ENCODE measurements at regions not wholly inside any gene's neighbourhood (a gene's known extent, or its start where the extent isn't known, plus 50 kb on each side); places are given as distances from the start of the nearest gene placed in this dataset.
A peak's percentile ranks its signal among the peaks of the same experiment; 100 is the strongest.

DNA sequence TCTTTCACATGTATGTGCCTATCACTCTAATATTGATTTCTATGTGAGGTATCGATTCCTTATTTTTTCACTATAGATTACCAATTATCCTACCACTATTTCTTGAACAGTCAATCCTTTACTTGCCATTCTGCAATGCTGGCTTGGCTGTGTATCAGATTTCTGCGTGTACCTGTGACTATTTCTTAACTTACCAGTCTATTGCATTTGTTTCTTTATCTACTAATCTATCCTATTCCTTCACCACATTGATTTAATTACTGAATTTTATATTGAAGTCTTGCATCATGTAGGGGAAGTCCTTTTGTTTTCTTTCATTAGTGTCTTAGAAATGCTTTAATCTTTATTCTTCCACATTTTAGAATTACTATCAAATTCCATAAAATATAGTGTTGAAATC is 684.8 kb downstream of the LRRC70 start:
- peaks cover 0 to 2% (median 0%) of the 10 kb centered on the region in 3 donors for H3K4me1 Mint-ChIP-seq
- no peak overlapping the region for H3K4me3 Mint-ChIP-seq
- H3K9me3 Mint-ChIP-seq = peaks cover 0 to 3% (median 3%) of the 10 kb centered on the region in 3 donors
- H3K36me3 Mint-ChIP-seq = no peaks in the 10 kb centered on the region
- H3K27ac Mint-ChIP-seq = no peak overlapping the region
- H3K27me3 Mint-ChIP-seq = no peaks in the 10 kb centered on the region

DNA sequence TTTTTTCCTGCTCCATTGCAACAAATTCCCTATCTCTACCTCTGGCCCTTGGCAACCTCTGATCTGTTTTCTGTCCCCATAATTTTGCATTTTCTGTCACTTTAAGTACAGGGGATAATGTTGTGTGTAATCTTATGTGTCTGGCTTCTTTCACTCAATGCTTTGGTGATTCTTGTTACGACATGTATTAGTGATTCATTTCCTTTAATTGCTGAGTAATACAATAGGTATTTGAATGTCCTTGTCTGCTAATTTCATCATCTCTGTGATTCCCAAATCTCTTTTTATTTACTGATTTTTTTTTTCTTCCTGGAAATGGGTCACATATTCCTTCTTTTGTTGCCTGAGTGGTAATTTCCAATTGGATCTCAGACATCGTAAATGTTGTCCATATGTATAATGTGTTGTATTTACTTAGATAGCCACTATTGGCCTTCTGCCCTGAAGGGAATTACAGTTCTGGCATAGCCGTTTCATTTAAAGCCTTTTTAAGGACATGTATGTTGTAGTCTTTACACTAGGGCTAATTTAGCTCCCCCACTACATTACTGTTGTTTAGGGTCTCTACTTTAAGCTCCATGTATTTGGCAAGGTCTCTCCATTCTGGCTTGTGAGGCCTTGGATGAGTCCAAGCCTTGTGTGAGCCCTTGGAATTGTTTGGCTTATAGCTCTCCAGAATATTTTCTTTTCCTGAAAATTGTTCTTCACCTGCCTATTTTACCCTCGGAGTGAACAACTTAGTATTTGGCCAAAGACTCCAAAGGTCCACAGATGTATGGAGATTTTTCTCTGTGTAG is 683.8 kb downstream of the LRRC70 start:
- Mint-ChIP-seq H3K4me1 (peaks cover 0 to 2% (median 0%) of the 10 kb centered on the region in 3 donors), H3K27me3 (no peaks in the 10 kb centered on the region), H3K9me3 (peaks cover 0 to 3% (median 3%) of the 10 kb centered on the region in 3 donors), H3K4me3 (no peak overlapping the region), H3K36me3 (no peaks in the 10 kb centered on the region), H3K27ac (no peak overlapping the region)

DNA sequence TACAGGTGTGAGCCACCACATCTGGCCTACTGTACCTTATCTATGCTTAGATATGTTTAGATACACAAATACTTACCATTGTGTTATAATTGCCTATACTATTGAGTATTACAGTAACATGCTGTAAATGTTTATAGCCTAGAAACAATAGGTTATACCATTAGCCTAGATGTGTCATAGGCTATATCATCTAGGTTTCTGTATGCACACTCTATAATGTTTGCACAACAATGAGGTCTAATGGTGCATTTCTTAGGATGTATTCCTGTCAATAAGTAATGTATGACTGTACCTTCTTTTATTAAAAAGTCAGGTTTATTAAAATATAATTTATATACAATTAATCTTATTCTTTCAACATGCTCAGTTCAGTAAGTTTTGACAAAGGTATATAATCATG is 683.1 kb downstream of the LRRC70 start:
- no peak overlapping the region for H3K27ac Mint-ChIP-seq
- H3K27me3 Mint-ChIP-seq = no peaks in the 10 kb centered on the region
- H3K4me3 Mint-ChIP-seq = no peak overlapping the region
- H3K4me1 Mint-ChIP-seq = peaks cover 0 to 2% (median 0%) of the 10 kb centered on the region in 3 donors
- peaks cover 0 to 3% (median 3%) of the 10 kb centered on the region in 3 donors for H3K9me3 Mint-ChIP-seq
- H3K36me3 Mint-ChIP-seq = no peaks in the 10 kb centered on the region

DNA sequence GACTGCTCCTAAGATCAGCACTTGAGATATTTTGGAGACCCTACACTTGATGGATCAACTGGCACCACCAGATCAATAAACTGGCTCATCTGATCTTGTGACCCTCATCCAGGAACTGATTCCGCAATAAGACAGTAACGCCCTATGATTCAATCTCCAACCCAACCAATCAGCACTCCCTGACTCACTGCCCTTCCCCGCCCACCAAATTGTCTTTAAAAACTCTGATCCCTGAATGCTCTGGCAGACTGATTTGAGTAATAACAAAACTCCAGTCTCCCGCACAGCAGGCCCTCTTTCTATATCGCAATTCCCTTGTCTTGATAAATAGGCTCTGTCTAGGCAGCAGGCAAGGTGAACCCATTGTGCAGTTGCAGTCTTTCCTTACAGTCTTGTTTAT is 677.0 kb downstream of the LRRC70 start:
- Mint-ChIP-seq H3K9me3 (peaks cover under 1 to 10% (median 8%) of the 10 kb centered on the region in 3 donors), H3K4me3 (no peak overlapping the region), H3K27me3 (no peaks in the 10 kb centered on the region), H3K27ac (no peak overlapping the region), H3K36me3 (no peaks in the 10 kb centered on the region), H3K4me1 (peaks cover 0 to 2% (median 0%) of the 10 kb centered on the region in 3 donors)

DNA sequence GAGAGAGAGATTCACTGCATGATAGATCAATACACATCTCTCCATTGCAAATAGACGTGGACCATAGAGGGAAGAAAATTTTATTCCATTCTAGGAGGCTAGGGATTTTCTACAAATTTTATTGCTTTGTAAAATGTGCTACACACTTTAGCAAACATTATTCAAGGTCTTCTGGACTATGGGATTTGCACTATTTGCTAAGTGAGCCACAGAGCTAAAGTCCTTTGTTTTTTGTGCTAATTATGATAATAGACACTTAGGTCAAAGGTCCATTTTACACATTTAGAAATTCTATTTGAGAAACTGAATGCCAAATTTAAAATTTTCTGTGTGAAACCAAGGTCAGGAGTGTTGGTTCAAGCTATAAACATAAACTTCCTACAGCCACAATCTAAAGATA is 672.3 kb downstream of the LRRC70 start:
- no peak overlapping the region for H3K27ac Mint-ChIP-seq

DNA sequence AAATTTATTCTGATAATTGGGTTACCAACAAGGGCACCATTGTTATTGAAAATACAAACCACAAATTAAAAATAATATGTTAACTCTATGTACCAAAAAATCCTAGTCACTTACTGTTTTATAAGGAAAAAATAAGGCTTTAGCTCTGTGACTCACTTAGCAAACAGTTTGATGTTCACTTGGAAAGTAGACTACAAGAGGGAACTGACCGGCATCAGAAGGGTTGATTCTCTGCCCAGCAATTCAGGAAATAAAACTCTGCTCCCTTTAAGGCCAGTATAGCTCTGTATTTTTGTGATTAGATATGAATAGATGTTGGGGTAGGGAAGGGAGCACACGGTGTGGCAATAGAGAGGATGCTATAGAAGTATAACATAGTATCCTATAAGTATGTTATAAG is 671.3 kb downstream of the LRRC70 start:
- Mint-ChIP-seq H3K36me3 (no peaks in the 10 kb centered on the region), H3K9me3 (peaks cover 0 to 8% (median 5%) of the 10 kb centered on the region in 3 donors)

More for the DNA sequence above, 672.3 kb downstream of the LRRC70 start:
- Mint-ChIP-seq H3K4me3 (no peak overlapping the region), H3K27me3 (no peaks in the 10 kb centered on the region), H3K36me3 (no peaks in the 10 kb centered on the region), H3K4me1 (peaks cover 0 to 2% (median 0%) of the 10 kb centered on the region in 3 donors), H3K9me3 (peaks cover 0 to 10% (median 8%) of the 10 kb centered on the region in 3 donors)

DNA sequence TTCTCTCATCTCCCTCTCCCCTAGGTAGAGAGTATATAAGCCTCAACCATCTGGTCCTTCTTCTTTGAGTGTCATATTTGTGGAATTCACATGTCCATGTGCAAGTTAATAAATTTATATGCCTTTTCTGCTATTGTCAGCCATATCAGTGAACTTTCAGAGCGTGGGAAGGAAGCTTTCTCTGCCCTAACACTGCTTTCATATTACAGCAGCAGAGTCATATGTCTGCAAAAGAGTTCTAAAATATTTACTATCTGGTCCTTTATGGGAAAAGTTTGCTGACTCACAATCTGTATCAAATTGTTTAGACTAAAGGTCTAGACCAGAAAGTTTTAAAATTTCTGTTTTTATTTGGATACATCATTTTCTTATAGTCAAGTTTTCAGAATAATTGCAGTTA is 669.0 kb downstream of the LRRC70 start:
- Mint-ChIP-seq H3K27ac (no peak overlapping the region), H3K4me3 (no peak overlapping the region), H3K4me1 (no peaks in the 10 kb centered on the region), H3K9me3 (peaks cover 0 to 4% (median 1%) of the 10 kb centered on the region in 3 donors), H3K36me3 (no peaks in the 10 kb centered on the region), H3K27me3 (no peaks in the 10 kb centered on the region)

More for the DNA sequence above, 671.3 kb downstream of the LRRC70 start:
- no peak overlapping the region for H3K4me3 Mint-ChIP-seq
- no peaks in the 10 kb centered on the region for H3K27me3 Mint-ChIP-seq
- no peak overlapping the region for H3K27ac Mint-ChIP-seq
- peaks cover 0 to 2% (median 0%) of the 10 kb centered on the region in 3 donors for H3K4me1 Mint-ChIP-seq

DNA sequence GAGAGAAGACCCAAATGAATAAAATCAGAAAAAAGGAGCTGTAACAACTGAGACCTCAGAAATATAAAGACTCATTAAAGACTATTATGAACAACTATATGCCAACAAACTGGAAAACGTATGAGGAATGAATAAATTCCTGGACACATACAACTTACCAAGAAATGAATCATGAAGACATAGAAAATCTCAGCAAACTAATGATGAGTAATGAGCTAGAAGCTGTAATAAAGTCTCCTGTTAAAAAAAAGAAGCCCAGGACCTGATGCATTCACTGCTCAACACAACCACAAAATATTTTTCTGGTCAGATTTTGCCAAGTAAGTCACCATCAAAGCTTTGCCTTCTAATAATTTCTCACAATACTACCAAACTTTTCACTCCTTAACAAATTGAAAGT is 666.7 kb downstream of the LRRC70 start:
- Mint-ChIP-seq H3K27me3 (no peaks in the 10 kb centered on the region), H3K4me1 (no peaks in the 10 kb centered on the region), H3K36me3 (no peaks in the 10 kb centered on the region), H3K9me3 (peaks cover 1 to 6% (median 1%) of the 10 kb centered on the region in 3 donors), H3K27ac (peak overlapping the region in 1 of 3 donors; percentile 53), H3K4me3 (no peak overlapping the region)

DNA sequence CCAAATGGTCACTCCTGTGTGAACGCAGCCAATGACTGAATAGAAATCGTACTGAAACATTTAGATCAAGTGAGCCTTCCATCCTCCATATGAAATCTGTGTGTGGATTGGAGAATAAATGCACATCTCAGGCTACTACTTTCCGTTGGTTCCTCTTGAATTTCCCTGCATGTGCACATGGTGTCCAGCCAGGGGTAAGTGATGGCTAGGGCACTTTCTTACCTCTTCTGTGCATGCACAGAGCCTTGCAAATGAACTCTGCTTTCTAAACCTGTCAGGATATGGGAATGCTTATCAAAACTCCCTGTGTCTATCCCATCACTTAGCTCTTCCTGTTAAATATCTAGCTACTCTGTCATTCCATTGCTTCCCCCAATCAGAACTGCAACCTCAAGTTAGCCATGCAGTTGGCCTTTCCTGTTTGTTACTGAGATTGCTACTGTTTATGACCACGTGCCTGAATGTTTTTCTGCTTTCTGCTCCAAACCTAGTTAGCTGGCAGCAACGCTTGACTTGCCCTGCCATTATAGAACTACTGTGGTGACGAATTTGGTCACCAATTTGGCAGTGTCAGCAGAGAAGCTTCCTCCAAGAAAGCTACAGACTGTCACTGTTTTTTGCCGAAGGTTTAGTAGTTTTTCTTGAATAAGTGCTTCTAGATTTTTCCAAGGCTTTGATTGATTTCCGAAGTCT is 661.6 kb downstream of the LRRC70 start:
- Mint-ChIP-seq H3K27me3 (no peaks in the 10 kb centered on the region), H3K36me3 (no peaks in the 10 kb centered on the region), H3K4me3 (no peak overlapping the region), H3K27ac (no peak overlapping the region), H3K4me1 (no peaks in the 10 kb centered on the region), H3K9me3 (peaks cover 3 to 18% (median 4%) of the 10 kb centered on the region in 3 donors)

DNA sequence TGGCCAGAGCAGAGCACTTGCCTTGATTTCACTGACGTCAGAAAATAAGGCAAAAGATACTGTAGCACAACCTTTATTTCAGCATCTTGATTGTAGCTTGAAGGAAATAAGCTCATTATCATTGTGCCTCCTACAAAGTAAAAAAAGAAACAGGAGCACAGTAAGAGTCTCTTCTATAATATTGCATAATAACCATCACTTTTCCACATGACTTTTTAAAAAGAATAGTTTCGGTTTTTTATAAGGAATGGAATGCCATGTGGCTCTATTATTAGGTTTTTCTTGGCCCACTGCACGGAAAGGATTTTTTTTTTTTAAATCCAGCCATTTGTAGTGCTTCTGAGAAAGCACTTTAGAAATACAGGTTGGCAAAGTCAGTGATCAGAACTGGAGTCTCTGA is 655.3 kb downstream of the LRRC70 start:
- Mint-ChIP-seq H3K4me1 (no peaks in the 10 kb centered on the region), H3K4me3 (no peak overlapping the region), H3K9me3 (peaks cover 2 to 9% (median 2%) of the 10 kb centered on the region in 3 donors), H3K27me3 (no peaks in the 10 kb centered on the region), H3K27ac (no peak overlapping the region), H3K36me3 (no peaks in the 10 kb centered on the region)

DNA sequence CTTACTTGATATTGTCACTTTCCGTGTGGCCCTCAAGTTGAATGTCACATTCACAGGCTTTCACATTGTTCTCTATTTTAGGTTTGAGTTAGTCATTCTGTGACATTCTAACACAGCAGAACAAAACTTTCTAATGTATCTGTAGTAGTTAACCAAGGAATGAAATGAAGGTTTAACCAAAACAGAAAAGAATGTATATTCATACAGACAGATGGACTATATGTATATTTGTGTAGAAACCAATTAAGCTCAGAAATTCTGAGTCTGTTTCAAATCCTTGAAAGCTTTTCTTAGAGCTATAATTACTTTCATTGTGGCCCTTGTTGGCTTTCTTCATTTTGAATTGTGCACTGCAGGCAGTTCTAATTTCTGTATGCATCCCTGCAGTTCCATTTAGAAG is 654.7 kb downstream of the LRRC70 start:
- Mint-ChIP-seq H3K4me1 (no peaks in the 10 kb centered on the region), H3K4me3 (no peak overlapping the region), H3K27ac (no peak overlapping the region), H3K9me3 (peaks cover 2 to 9% (median 2%) of the 10 kb centered on the region in 3 donors), H3K27me3 (no peaks in the 10 kb centered on the region), H3K36me3 (no peaks in the 10 kb centered on the region)

DNA sequence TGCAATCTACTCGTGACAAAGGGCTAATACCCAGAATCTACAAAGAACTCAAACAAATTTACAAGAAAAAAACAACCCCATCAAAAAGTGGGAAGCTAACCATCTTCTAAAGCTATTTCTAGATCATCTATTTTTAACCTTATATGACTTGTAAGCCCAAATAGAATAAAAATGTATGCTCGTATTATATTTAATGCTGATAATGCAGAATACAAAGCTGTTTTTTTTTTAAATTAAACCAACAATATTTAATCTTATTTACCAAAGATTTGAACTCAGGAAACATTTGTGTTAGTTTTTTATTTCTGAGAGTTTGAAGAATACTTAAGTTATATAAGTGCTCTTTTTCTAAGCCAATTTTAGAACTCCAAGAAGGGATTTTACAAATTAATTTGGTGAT is 652.1 kb downstream of the LRRC70 start:
- Mint-ChIP-seq H3K27me3 (no peaks in the 10 kb centered on the region), H3K4me1 (no peaks in the 10 kb centered on the region), H3K36me3 (no peaks in the 10 kb centered on the region)

DNA sequence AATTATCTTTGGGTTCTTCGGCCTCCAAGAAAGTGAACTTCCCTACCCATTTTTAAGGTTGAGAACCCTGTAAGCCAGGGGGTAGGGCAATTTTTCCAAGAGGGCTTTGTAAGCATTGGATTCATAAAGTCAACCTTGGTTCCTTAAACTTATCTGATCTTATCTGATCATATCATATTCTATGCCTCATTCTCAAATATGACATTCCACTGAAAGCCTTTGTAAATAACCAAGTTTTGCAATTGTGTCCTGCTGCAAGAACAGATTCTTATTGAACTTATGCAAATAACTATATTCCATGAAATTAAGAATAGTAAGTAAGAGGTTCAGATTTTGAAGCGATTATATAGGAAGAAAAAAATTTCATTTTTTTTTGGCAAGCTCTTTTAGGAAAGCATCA is 649.5 kb downstream of the LRRC70 start:
- H3K4me3 Mint-ChIP-seq = no peak overlapping the region
- H3K27me3 Mint-ChIP-seq = no peaks in the 10 kb centered on the region
- no peaks in the 10 kb centered on the region for H3K36me3 Mint-ChIP-seq
- peaks cover 2 to 4% (median 2%) of the 10 kb centered on the region in 3 donors for H3K9me3 Mint-ChIP-seq
- no peaks in the 10 kb centered on the region for H3K4me1 Mint-ChIP-seq
- H3K27ac Mint-ChIP-seq = no peak overlapping the region

More for the DNA sequence above, 652.1 kb downstream of the LRRC70 start:
- H3K9me3 Mint-ChIP-seq = peaks cover 2 to 3% (median 2%) of the 10 kb centered on the region in 3 donors
- H3K27ac Mint-ChIP-seq = no peak overlapping the region
- no peak overlapping the region for H3K4me3 Mint-ChIP-seq

DNA sequence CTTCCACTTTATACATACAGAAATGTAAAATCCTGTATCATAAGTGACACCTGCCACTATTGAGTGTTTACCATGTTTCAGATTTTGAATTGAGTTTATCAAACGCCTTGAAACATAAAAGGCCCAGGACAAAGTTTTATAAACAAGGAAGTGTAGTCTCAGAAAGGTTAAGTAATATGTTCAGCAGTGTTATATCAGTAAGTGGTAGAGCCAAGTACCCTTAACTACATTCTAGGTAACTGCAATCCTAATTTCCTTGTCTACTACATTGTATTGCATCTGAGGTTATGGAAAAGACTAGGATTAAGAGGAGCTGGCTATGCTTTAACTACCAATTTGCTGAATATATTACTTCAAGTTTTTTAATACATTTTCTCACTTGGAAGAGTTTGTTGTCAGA is 641.6 kb downstream of the LRRC70 start:
- Mint-ChIP-seq H3K36me3 (no peaks in the 10 kb centered on the region), H3K4me3 (no peak overlapping the region), H3K27ac (no peak overlapping the region), H3K27me3 (no peaks in the 10 kb centered on the region), H3K9me3 (peaks cover 0 to 9% (median 2%) of the 10 kb centered on the region in 3 donors), H3K4me1 (no peaks in the 10 kb centered on the region)

DNA sequence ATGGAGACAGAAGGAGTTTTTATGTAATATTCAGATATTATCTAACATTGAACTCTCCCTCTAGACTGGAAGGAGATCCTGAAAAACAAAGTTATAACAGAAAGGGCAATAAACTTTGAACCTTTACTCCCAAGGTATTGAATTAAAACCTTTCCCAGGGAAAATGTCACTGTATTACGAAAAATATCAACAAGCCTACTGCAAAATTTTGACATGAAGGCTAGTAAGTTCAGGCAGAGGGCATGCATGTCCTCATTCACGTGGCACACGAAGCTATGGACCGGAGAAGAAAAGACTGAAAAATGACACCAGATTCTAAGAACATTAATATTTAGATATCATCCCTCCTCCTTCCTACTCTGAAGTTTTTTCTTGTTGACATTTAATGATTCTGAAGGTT is 638.8 kb downstream of the LRRC70 start:
- Mint-ChIP-seq H3K4me3 (no peak overlapping the region), H3K4me1 (no peaks in the 10 kb centered on the region), H3K36me3 (no peaks in the 10 kb centered on the region), H3K27me3 (no peaks in the 10 kb centered on the region), H3K9me3 (peaks cover 0 to 5% (median 0%) of the 10 kb centered on the region in 3 donors), H3K27ac (no peak overlapping the region)

Data from IgD-negative memory B cell (primary cell).